H9 (cell line): ENCODE measurements at regions not wholly inside any gene's neighbourhood (a gene's known extent, or its start where the extent isn't known, plus 50 kb on each side); places are given as distances from the start of the nearest gene placed in this dataset.

Experiments
- DNase-seq: peaks from one replicate; pipeline ENCODE4 v3.0.0-alpha.2; 2017
- H2AFZ ChIP-seq: one replicate; pipeline ENCODE4 v1.6.1; 2013; ENCODE audit warnings: mild to moderate bottlenecking, low read length, control low read depth, moderate library complexity
- H2AK5ac ChIP-seq: 2 replicates; pipeline ENCODE4 v1.6.1; 2013; ENCODE audit warnings: low read length, control low read depth, mixed read lengths; ENCODE audit not compliant: insufficient read length
- H2BK120ac ChIP-seq: one replicate; pipeline ENCODE4 v1.6.1; 2013; ENCODE audit warnings: low read depth, mild to moderate bottlenecking, low read length, control low read depth, inconsistent platforms; ENCODE audit not compliant: poor library complexity, severe bottlenecking
- H2BK12ac ChIP-seq: 2 replicates; pipeline ENCODE4 v1.6.1; 2013; ENCODE audit warnings: low read length, control low read depth, mixed read lengths, low read depth; ENCODE audit not compliant: insufficient read length
- H2BK15ac ChIP-seq: 2 replicates; pipeline ENCODE4 v1.6.1; 2013; ENCODE audit warnings: low read depth, low read length, control low read depth
- H2BK20ac ChIP-seq: one replicate; pipeline ENCODE4 v1.6.1; 2013; ENCODE audit warnings: low read depth, mild to moderate bottlenecking, low read length, control low read depth, inconsistent platforms; ENCODE audit not compliant: poor library complexity, severe bottlenecking
- H2BK5ac ChIP-seq: 2 replicates; pipeline ENCODE4 v1.6.1; 2013; ENCODE audit warnings: low read length, control low read depth, mixed read lengths; ENCODE audit not compliant: insufficient read length
- H3K14ac ChIP-seq: 2 replicates; pipeline ENCODE4 v1.6.1; 2013; ENCODE audit warnings: low read length, control low read depth; ENCODE audit not compliant: insufficient read depth
- H3K18ac ChIP-seq: 2 replicates; pipeline ENCODE4 v1.6.1; 2013; ENCODE audit warnings: low read depth, mild to moderate bottlenecking, mixed read lengths, low read length, control low read depth; ENCODE audit not compliant: insufficient read length
- H3K23ac ChIP-seq: 2 replicates; pipeline ENCODE4 v1.6.1; 2013; ENCODE audit warnings: low read length, control low read depth, mixed read lengths, low read depth; ENCODE audit not compliant: insufficient read length
- H3K23me2 ChIP-seq: 2 replicates; pipeline ENCODE4 v1.6.1; 2013; ENCODE audit warnings: low read depth, mild to moderate bottlenecking, mixed read lengths, low read length, control low read depth; ENCODE audit not compliant: insufficient read length, poor library complexity, severe bottlenecking
- H3K27ac ChIP-seq: 2 replicates; pipeline ENCODE4 v1.5.1; 2013; ENCODE audit warnings: low read length, control low read depth, mixed read lengths, low read depth; ENCODE audit not compliant: insufficient read length
- H3K27me3 ChIP-seq: 2 replicates; pipeline ENCODE4 v1.6.1; 2013; ENCODE audit warnings: low read length, control low read depth, inconsistent platforms; ENCODE audit not compliant: insufficient read depth
- H3K4ac ChIP-seq: 2 replicates; pipeline ENCODE4 v1.6.1; 2013; ENCODE audit warnings: low read depth, mild to moderate bottlenecking, control low read depth, inconsistent platforms, low read length, moderate library complexity
- H3K4me1 ChIP-seq: 2 replicates; pipeline ENCODE4 v1.6.1; 2013; ENCODE audit warnings: low read length, control low read depth, inconsistent platforms; ENCODE audit not compliant: insufficient read depth
- H3K4me2 ChIP-seq: 2 replicates; pipeline ENCODE4 v1.6.1; 2013; ENCODE audit warnings: low read length, control low read depth, mixed read lengths; ENCODE audit not compliant: insufficient read length, insufficient read depth
- H3K56ac ChIP-seq: 2 replicates; pipeline ENCODE4 v1.6.1; 2013; ENCODE audit warnings: low read depth, mild to moderate bottlenecking, mixed read lengths, low read length, control low read depth; ENCODE audit not compliant: insufficient read length
- H3K79me1 ChIP-seq: 2 replicates; pipeline ENCODE4 v1.6.1; 2013; ENCODE audit warnings: low read depth, mild to moderate bottlenecking, moderate library complexity, low read length, control low read depth, inconsistent platforms; ENCODE audit not compliant: insufficient read depth, poor library complexity, severe bottlenecking
- H3K79me2 ChIP-seq: 2 replicates; pipeline ENCODE4 v1.6.1; 2013; ENCODE audit warnings: low read length, control low read depth, inconsistent platforms; ENCODE audit not compliant: insufficient read depth
- H3K9ac ChIP-seq: 2 replicates; pipeline ENCODE4 v1.6.1; 2013; ENCODE audit warnings: low read length, control low read depth, mixed read lengths; ENCODE audit not compliant: insufficient read length; ENCODE audit errors: extremely low read depth
- H3K9me3 ChIP-seq: one replicate; pipeline ENCODE4 v1.6.1; 2013; ENCODE audit warnings: low read depth, low read length, inconsistent platforms; ENCODE audit not compliant: control insufficient read depth
- H3T11ph ChIP-seq: one replicate; pipeline ENCODE4 v1.6.1; 2013; ENCODE audit warnings: mild to moderate bottlenecking, low read length, control low read depth, inconsistent platforms
- H4K20me1 ChIP-seq: one replicate; pipeline ENCODE4 v1.6.1; 2013; ENCODE audit not compliant: control insufficient read depth, insufficient read length, insufficient read depth
- H4K5ac ChIP-seq: 2 replicates; pipeline ENCODE4 v1.6.1; 2013; ENCODE audit warnings: low read depth, mild to moderate bottlenecking, mixed read lengths, low read length, control low read depth; ENCODE audit not compliant: insufficient read length
- H4K8ac ChIP-seq: replicated peaks from 2 replicates; pipeline ENCODE4 v1.6.1; 2013; ENCODE audit warnings: low read length, control low read depth, mixed read lengths, low read depth; ENCODE audit not compliant: insufficient read length
- H4K91ac ChIP-seq: 2 replicates; pipeline ENCODE4 v1.6.1; 2013; ENCODE audit warnings: low read depth, mild to moderate bottlenecking, moderate library complexity, mixed read lengths, low read length, control low read depth; ENCODE audit not compliant: insufficient read length
- H3K27ac Mint-ChIP-seq, 3 experiments: 2 replicates in 2 of 3; 3 replicates in 1 of 3; pipeline ENCODE4 v1.8.0; 2020 to 2021; ENCODE audit warnings: mixed read lengths in 3 of 3, mild to moderate bottlenecking in 1 of 3, moderate library complexity in 1 of 3
- H3K27me3 Mint-ChIP-seq: 2 replicates; pipeline ENCODE4 v1.8.0; 2021; ENCODE audit warnings: low read depth, mild to moderate bottlenecking, moderate library complexity, mixed read lengths
- H3K36me3 Mint-ChIP-seq, 3 experiments: 2 replicates in 2 of 3; 3 replicates in 1 of 3; pipeline ENCODE4 v1.8.0; 2020 to 2021; ENCODE audit warnings: low read depth in 3 of 3, mixed read lengths in 3 of 3; ENCODE audit not compliant: insufficient read depth in 1 of 3
- H3K4me1 Mint-ChIP-seq, 2 experiments: 2 replicates each; pipeline ENCODE4 v1.8.0; 2020; ENCODE audit warnings: mixed read lengths in 2 of 2
- H3K4me3 Mint-ChIP-seq, 2 experiments: 2 replicates in 1 of 2; 3 replicates in 1 of 2; pipeline ENCODE4 v1.8.0; 2020 to 2021; ENCODE audit warnings: mild to moderate bottlenecking in 2 of 2, mixed read lengths in 2 of 2, moderate library complexity in 1 of 2
- H3K9me3 Mint-ChIP-seq, 2 experiments: 2 replicates in 1 of 2; 3 replicates in 1 of 2; pipeline ENCODE4 v1.8.0; 2020; ENCODE audit warnings: mild to moderate bottlenecking in 2 of 2, mixed read lengths in 2 of 2, moderate library complexity in 1 of 2
- CTCF ChIP-seq: fragments of 200-600 bp; sonication (generic); conservative IDR thresholded peaks from 3 replicates; pipeline ENCODE4 v1.8.0; 2021; ENCODE audit warnings: antibody characterized with exemption, mild to moderate bottlenecking
- WGBS: extraction: QIAGEN DNeasy Blood & Tissue Kit; methylation state at CpG from one replicate; pipeline ENCODE4 v1.1.7; 2013; ENCODE audit warnings: missing lambda C conversion rate, low lambda C conversion rate, mixed read lengths; ENCODE audit not compliant: insufficient read length; ENCODE audit errors: extremely low coverage; 5-methylcytosine and 5-hydroxymethylcytosine counted together

- DNase-seq = no peak
- no peak overlapping the region for H2AK5ac ChIP-seq
- H4K20me1 ChIP-seq = no peaks in the 10 kb centered on the region
- H2BK5ac ChIP-seq = no peak overlapping the region
- H3K4ac ChIP-seq = no peak overlapping the region
- no peak overlapping the region for H3K56ac ChIP-seq
- TF ChIP-seq CTCF = no peak
- H3K27me3 ChIP-seq = no peaks in the 10 kb centered on the region
- no peak overlapping the region for H3T11ph ChIP-seq
- WGBS = no CpG with 5 or more reads among the region's 3 CpGs
- Mint-ChIP-seq H3K4me3 (no peak overlapping the region), H3K4me1 (peaks cover 0 to 3% of the 10 kb centered on the region in 2 experiments; a peak in 2 of 4 replicates), H3K27ac (no peak overlapping the region), H3K9me3 (peaks cover 29 to 34% of the 10 kb centered on the region in 2 experiments), H3K27me3 (peaks cover 3% of the 10 kb centered on the region; the same call in 1 of the 2 replicates), H3K36me3 (peaks cover 27 to 32% (median 29%) of the 10 kb centered on the region in 3 experiments)
- H3K23me2 ChIP-seq = no peaks in the 10 kb centered on the region
- no peak overlapping the region for H2AFZ ChIP-seq
- H2BK20ac ChIP-seq = no peak overlapping the region
- no peak overlapping the region for H4K8ac ChIP-seq
- no peak overlapping the region for H3K23ac ChIP-seq
- H2BK15ac ChIP-seq = no peak overlapping the region
- no peaks in the 10 kb centered on the region for H3K79me1 ChIP-seq
- no peak overlapping the region for H2BK120ac ChIP-seq
- H3K9ac ChIP-seq = no peak overlapping the region
- no peak overlapping the region for H4K91ac ChIP-seq
- H2BK12ac ChIP-seq = no peak overlapping the region
- no peak overlapping the region for H3K27ac ChIP-seq
- no peak overlapping the region for H3K14ac ChIP-seq
- no peak overlapping the region for H3K18ac ChIP-seq
- H4K5ac ChIP-seq = no peak overlapping the region
- H3K9me3 ChIP-seq = peaks cover 12% of the 10 kb centered on the region
- H3K4me1 ChIP-seq = no peaks in the 10 kb centered on the region; the same call in 1 of the 2 replicates
- H3K4me2 ChIP-seq = no peak overlapping the region
- H3K79me2 ChIP-seq = no peaks in the 10 kb centered on the region
Measured at GRCh38 chr20:11432407-11432806, 485.3 kb upstream of the BTBD3 start.
